Tibial nerve (tissue), 3 donors: ENCODE measurements at regions not wholly inside any gene's neighbourhood (a gene's known extent, or its start where the extent isn't known, plus 50 kb on each side); places are given as distances from the start of the nearest gene placed in this dataset.

Experiments used
- POLR2A ChIP-seq, 2 donors: fragments of 450-650 bp; IDR thresholded peaks; one replicate each; pipeline ENCODE4 v1.6.1; 2017; ENCODE audit warnings: antibody characterized with exemption in 2 of 2, mild to moderate bottlenecking in 2 of 2, moderate library complexity in 2 of 2
- TF ChIP-seq, protein P1 (sequence below), 5 experiments: fragments of 200-600 bp in 3 of 5; fragments of 450-650 bp in 2 of 5; sonication (generic) in 3 of 5; IDR thresholded peaks; one replicate each; pipeline ENCODE4 v1.5.1; 2016 to 2019; ENCODE audit warnings: antibody characterized with exemption in 5 of 5, mild to moderate bottlenecking in 3 of 5, moderate library complexity in 2 of 5

DNA sequence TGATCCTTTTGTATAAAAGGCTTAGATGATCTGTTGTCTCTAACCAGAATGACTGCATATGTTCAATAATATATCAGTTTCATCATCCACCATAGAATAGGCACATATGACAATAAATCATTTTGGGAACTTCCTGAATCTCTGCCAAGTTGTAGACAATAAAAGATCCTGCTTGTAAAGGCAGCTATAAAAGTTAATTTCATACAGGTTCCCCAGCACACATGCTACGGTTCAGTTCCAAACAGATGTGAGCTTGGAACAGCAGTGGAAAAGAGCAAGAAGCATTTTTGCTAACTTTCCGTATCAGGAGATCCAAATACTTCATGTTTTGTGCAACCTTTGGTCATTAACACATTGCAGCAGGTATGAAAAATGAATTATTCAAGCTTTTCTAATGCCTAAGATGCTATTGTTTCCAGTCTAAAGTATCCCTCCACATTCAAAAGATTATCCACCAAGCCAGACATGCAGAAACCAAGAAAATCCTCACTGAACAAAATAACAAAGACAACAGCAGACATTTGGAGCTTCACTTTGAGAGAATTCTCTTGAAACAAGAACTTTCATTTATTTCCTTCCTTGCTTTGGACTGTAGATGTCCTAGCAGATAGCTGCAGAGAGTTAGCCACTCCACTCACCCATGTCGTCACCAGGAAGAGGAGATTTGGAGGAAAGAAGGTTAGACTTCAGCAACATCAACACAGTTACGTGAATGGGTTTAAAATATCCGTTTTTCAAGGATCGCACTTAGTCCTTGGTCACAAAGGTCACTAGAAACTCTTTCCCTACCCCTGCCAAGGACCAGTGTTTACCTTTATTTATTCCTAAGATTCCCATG lies 453.5 kb upstream of the JARID2 start:
- no peak for TF ChIP-seq POLR2A (IDR thresholded peaks at IDR 0.05)
- TF ChIP-seq, protein P1, sequence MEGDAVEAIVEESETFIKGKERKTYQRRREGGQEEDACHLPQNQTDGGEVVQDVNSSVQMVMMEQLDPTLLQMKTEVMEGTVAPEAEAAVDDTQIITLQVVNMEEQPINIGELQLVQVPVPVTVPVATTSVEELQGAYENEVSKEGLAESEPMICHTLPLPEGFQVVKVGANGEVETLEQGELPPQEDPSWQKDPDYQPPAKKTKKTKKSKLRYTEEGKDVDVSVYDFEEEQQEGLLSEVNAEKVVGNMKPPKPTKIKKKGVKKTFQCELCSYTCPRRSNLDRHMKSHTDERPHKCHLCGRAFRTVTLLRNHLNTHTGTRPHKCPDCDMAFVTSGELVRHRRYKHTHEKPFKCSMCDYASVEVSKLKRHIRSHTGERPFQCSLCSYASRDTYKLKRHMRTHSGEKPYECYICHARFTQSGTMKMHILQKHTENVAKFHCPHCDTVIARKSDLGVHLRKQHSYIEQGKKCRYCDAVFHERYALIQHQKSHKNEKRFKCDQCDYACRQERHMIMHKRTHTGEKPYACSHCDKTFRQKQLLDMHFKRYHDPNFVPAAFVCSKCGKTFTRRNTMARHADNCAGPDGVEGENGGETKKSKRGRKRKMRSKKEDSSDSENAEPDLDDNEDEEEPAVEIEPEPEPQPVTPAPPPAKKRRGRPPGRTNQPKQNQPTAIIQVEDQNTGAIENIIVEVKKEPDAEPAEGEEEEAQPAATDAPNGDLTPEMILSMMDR (IDR thresholded peaks at IDR 0.05), result no peak
